NCI-H774 (cell line): ENCODE measurements at regions not wholly inside any gene's neighbourhood (a gene's known extent, or its start where the extent isn't known, plus 50 kb on each side); places are given as distances from the start of the nearest gene placed in this dataset.

Source experiments
- DNase-seq: peaks from one replicate; lab custom pipeline; 2025; lab: John Stamatoyannopoulos, UW

GRCh38 chr13:53499576-53500133 is 471.0 kb downstream of the OLFM4 start:
- no peak for DNase-seq

DNA sequence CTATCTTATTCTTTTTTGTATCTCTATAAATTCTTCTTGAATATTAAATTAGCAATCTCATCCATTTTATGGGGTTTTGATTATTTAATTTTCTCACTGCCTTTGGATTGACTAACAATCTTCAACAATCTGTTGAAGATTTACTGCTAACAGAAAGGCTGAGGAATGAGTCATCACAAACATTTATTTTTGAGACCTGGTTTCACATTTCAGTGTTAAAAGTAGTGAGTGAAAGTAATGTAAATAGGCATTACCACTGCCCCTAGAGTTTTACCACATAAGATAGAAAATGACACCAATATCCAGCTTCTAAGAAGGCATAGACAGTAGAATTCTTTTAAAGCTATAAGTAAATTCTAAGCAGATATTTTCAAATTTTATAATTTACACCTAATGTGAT is 472.8 kb downstream of the OLFM4 start:
- no peak for DNase-seq

DNA sequence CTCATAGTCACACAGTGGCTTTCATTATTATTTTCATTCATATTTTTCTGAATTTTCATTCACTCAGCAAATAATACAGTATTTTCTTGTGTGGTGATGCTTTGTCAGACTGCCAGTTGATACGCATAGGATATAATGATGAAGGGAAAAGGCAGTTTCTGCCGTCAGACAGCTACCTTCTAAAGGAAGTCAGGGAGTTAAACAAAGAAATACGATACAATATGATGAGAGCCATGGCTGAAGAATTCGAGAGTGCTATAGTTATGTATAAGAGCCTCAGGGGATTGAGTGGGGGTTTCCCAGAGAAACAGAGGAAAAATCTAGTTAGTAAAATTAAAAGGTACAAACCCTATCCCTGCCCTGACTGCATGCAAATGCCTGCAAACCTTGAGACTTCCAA is 479.1 kb downstream of the OLFM4 start:
- DNase-seq = no peak

DNA sequence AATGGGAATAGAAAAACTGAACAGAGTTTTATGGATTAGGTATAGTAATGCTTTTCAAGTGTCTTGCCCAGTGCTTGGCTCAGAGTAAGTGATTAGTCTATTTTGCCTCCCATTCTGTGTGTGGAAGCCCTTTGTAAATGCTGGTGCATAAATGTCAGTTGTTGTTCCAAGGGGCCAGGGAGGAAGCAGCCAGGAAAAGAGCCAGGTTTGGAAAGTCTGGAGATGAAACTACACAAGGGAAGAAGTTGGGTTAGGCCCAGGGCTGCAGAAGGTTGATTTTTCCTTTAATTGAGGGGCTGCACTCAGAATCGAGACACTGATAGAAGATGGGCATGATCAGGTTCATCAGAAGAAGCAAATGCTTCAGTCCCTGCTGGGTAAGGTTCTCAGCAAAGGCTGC is 484.0 kb downstream of the OLFM4 start:
- DNase-seq = no peak

GRCh38 chr13:53513226-53513625 is 484.6 kb downstream of the OLFM4 start:
- DNase-seq = no peak

- DNase-seq = no peak
Measured at GRCh38 chr13:53520132-53520531, 491.5 kb downstream of the OLFM4 start.

DNA sequence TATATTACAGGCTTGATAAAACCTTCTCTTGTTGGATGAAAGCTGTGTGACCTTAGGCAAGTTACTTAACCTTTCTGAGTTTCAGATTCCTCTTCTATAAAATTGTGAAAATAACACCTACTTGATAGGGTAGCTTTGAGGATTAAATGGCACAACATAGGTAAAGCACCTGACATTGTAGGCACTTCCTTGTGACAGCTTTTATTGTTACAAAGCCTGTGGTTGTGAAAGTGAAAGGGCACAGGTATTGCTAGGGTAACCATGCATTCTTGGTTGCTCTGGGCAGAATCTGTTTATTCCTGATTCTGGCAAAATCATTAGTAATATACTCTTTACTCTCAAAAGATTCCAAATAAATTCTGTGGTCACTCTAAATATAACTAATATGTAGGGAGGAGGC is 493.4 kb downstream of the OLFM4 start:
- DNase-seq = no peak

DNA sequence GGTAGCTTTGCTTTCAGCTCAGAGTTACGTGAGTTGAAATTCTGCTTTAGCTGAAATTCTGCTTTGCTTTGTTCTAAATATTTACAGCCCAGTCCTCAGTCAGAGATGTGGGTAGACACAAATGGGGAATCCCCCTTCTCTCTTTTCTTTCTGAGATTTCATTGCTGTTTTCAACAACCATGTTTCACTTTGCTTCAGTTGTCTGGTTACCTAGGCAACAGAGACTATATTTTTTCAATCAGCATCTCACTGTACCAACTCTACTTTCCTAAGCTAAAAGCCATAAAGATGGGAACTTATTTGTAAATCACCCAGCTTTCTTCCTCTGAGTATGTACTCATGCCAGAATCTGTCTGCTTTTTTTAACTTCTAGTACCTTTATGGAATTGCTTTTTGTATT is 509.0 kb downstream of the OLFM4 start:
- DNase-seq = no peak

DNA sequence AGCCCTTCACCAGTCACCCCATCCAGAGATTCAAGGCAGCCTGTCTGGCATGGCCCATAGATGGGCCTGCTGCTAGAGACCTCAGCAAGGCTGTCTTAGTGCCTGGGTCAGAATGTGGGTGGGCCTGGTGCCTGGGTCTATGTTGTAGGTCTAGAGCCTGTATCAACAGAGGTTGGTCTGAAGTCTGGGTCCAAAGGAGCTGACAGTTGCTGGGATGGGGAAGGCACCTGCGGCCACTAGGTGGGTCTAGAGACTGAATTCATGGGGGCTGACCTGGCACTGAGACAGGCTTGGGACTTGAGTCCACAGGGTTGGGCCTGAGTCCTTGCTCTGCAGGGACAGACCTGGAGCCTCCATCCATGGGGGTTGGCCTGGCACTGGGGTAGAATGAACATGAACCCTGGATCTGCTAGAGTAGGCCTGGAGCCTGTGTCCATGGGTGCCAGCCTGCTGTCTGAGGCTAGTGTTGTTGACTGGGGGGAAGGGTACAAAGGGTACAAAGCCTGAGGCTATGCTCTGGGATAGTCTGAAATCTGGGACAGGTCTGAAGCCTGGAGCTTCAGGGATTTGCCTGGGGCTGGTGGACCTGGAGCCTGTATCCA is 516.8 kb downstream of the OLFM4 start:
- DNase-seq = no peak

GRCh38 chr13:53560556-53560955 is 531.9 kb downstream of the OLFM4 start:
- DNase-seq = no peak

- no peak for DNase-seq
Measured at GRCh38 chr13:53562419-53562818, 533.8 kb downstream of the OLFM4 start.

DNA sequence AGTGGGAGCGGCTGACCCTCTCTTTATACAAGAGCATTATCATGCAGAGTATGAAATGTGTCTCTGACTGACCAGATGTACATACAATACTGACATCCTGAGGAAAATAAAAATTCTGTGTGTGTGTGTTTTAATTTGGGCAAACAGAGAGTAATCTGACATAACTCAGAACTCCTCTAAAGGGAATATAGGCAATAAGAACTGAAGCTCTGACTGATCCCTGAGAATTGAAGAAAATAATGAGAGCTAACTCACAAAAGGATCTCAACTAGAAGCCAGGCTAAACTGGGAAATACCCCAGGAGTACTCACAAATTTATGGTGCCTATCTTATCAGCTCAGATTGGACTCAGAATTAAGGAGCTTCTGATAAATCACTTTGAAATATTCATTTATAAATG is 539.9 kb downstream of the OLFM4 start:
- DNase-seq = no peak

DNA sequence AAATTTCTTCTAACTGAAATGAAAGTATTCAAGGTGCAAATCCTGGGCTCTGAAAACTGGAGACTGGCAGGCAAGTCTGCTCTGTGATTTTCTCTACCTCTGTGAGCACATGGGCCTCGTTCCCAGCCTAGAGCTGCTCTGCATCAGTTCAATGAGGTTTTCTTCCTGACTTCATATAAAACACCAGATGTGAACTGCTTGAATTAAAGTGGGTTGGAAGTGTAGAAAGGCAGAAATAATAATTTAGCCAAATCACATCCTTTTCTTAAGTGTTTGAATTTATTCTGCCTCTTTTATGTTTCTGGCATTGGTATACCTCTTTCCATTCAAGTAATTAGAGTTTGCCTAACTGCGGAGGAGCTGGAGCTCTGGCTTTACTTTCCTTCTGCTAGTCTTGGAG is 540.8 kb downstream of the OLFM4 start:
- no peak for DNase-seq

- DNase-seq = no peak
Measured at GRCh38 chr13:53601113-53601512, 572.5 kb downstream of the OLFM4 start.

DNA sequence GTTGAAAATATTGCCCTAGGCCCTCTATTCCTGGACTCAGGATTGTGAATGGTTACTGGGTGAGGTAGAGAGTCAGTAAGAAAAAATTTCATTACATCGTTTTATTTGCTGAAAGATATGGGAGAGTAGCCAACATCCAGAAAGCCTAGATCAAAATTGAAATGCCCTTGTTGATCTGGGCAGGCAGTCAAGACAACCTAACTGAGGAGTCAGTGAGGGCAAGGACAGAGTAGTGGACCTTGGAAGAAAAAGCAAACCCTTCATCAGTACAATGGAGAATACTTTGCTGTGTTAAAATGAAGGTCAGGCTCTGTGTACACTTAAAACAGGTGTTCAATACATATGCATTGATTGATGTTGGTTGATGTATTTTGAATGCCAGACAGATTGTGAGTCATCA is 576.7 kb downstream of the OLFM4 start:
- no peak for DNase-seq

GRCh38 chr13:53612200-53612599 is 583.6 kb downstream of the OLFM4 start:
- no peak for DNase-seq

GRCh38 chr13:53622456-53622855 is 593.8 kb downstream of the OLFM4 start:
- no peak for DNase-seq

DNA sequence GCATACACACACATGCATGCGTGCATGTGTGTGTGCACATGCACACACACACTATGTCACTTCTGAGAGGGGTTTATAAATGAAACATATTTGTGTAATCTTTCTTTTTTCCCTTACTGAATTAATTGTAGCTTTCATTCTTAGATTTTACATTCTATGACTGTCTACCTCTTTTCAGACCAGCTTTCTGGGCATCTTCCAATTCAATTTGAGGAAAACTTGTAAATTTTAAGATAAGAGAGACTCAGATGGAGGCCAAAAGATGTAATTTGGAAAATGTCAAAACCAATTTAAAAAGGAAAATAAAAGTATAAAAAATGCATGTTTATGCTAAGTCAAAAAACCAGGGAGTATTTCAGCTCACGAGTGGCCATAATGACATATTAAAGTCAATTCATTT is 594.5 kb downstream of the OLFM4 start:
- DNase-seq = no peak

DNA sequence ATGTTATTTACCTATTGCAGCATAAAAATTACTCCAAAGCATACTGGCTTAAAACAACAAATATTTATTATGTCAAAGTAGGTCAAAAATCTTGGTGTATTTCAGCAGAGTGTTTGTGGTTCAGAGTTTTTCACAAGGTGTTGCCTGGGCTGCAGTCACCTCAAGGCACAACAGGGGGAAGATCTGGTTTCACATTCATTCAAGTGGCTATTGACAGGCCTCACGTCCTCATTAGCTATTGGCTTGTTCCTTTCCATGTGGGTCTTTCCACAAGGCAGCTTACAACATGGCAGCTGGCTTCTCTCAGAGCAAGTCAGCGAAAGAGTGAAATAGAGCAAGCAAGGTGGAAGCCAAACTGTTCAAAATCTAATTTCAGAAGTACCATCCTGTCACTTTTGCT is 602.9 kb downstream of the OLFM4 start:
- no peak for DNase-seq

DNA sequence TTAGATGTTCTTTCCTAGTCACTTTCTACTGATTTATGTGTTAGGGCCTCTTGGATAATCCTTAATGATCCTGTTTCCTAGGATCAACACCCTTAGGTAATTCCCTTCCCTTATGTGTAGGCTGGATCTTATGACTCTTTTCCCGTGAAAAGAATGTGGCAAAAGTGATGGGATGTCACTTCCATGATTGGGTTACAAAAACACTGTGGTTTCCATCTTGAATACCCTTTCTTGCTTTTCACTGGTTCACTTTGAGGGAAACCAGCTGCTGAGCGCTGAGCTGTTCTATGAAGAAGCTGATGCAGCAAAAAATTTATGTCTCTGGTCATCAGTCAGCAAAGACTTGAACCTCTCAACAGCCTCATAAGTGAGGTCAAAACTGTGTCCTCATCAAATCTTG is 609.4 kb downstream of the OLFM4 start:
- no peak for DNase-seq

- no peak for DNase-seq
Measured at GRCh38 chr13:53642306-53642705, 613.7 kb downstream of the OLFM4 start.

DNA sequence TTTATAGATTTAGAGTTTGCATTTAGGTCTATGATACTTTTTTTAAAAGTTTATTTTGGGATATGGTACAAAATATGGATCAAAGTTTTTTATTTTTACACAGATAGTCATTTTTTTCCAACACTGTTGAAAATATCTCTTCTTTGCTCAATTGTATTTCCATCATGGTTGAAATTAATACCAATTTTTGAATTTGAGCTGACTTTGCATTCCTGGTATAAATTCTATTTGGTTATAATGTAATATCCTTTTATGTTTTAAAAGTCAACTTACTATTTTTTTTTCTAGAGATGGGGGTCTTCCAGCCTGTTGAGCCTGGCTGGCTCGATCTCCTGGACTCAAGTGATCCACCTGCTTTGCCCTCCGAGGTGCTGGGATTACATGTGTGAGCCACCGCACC is 620.1 kb downstream of the OLFM4 start:
- DNase-seq = no peak

DNA sequence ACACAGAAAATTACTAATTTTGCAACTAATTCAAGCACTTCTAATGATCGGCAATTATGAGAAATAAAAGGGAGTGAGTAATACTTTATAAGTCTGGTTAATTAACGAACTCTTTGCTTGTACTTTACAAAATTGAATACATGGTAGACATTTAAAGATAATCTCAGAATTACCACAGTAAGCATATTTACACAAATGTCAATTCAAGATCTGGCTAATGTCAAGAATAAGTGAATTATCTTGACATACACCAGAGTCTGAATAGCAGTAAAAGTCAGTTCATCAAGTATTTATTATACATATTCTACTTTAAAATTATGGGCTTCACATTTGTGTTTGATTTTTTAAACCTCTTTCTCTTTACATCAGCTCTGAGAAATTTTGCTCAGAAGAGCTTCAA is 643.4 kb downstream of the OLFM4 start:
- DNase-seq = no peak

- DNase-seq = no peak
Measured at GRCh38 chr13:53683146-53683545, 654.5 kb downstream of the OLFM4 start.

- DNase-seq = no peak
Measured at GRCh38 chr13:53683608-53684007, 655.0 kb downstream of the OLFM4 start.
